DLD1 (cell line): ENCODE measurements at regions not wholly inside any gene's neighbourhood (a gene's known extent, or its start where the extent isn't known, plus 50 kb on each side); places are given as distances from the start of the nearest gene placed in this dataset.
"Not testable (repeated sequence)": the region's sequence is repeated elsewhere in the genome, so short reads cannot be mapped to it uniquely, and the experiment has no call there.

Experiments
- in situ Hi-C: cut with HindIII; loops from 2 replicates; pipeline ENCODE4 v1.10.0; 2017; ENCODE audit warnings: low sequenced_read_pairs

GRCh38 chr6:120553353-120553752 is 780.9 kb downstream of the TBC1D32 start:
- in situ Hi-C loops: no loop called here

GRCh38 chr6:120545353-120545752 is 788.9 kb downstream of the TBC1D32 start:
- in situ Hi-C loops: no loop called here

- in situ Hi-C loops: no loop called here
Observed at GRCh38 chr6:120534954-120535353, 799.3 kb downstream of the TBC1D32 start.

GRCh38 chr6:120526576-120526975 is 807.7 kb downstream of the TBC1D32 start:
- in situ Hi-C loops: no loop called here

GRCh38 chr6:120514544-120514943 is 819.7 kb downstream of the TBC1D32 start:
- in situ Hi-C loops: no loop called here

- in situ Hi-C loops: no loop called here
Observed at GRCh38 chr6:120511712-120512111, 822.6 kb downstream of the TBC1D32 start.

GRCh38 chr6:120498711-120499110 is 835.6 kb downstream of the TBC1D32 start:
- in situ Hi-C loops: no loop called here

GRCh38 chr6:120496661-120497060 is 837.6 kb downstream of the TBC1D32 start:
- in situ Hi-C loops: no loop called here

- in situ Hi-C loops: no loop called here
Observed at GRCh38 chr6:120493505-120493904, 840.8 kb downstream of the TBC1D32 start.

GRCh38 chr6:120489941-120490340 is 844.3 kb downstream of the TBC1D32 start:
- in situ Hi-C loops: no loop called here

- in situ Hi-C loops: no loop called here
Observed at GRCh38 chr6:120484146-120484545, 850.1 kb downstream of the TBC1D32 start.

- in situ Hi-C loops: no loop called here
Observed at GRCh38 chr6:120478650-120479049, 855.6 kb downstream of the TBC1D32 start.

- in situ Hi-C loops: no loop called here
Observed at GRCh38 chr6:120473804-120474203, 860.5 kb downstream of the TBC1D32 start.

- in situ Hi-C loops: no loop called here
Observed at GRCh38 chr6:120468486-120468885, 865.8 kb downstream of the TBC1D32 start.

GRCh38 chr6:120451508-120451907 is 882.8 kb downstream of the TBC1D32 start:
- in situ Hi-C loops: no loop called here

- in situ Hi-C loops: no loop called here
Observed at GRCh38 chr6:120447605-120448004, 886.7 kb downstream of the TBC1D32 start.

GRCh38 chr6:120432840-120433239 is 901.4 kb downstream of the TBC1D32 start:
- in situ Hi-C loops: not testable (repeated sequence)

GRCh38 chr6:120431841-120432240 is 902.4 kb downstream of the TBC1D32 start:
- in situ Hi-C loops: no loop called here

GRCh38 chr6:120411394-120411793 is 922.9 kb downstream of the TBC1D32 start:
- in situ Hi-C loops: no loop called here

- in situ Hi-C loops: no loop called here
Observed at GRCh38 chr6:120410586-120410985, 923.7 kb downstream of the TBC1D32 start.

GRCh38 chr6:120407696-120408095 is 926.6 kb downstream of the TBC1D32 start:
- in situ Hi-C loops: no loop called here

- in situ Hi-C loops: no loop called here
Observed at GRCh38 chr6:120405947-120406346, 928.3 kb downstream of the TBC1D32 start.

GRCh38 chr6:120395784-120396183 is 938.5 kb downstream of the TBC1D32 start:
- in situ Hi-C loops: no loop called here

GRCh38 chr6:120395330-120395729 is 939.0 kb downstream of the TBC1D32 start:
- in situ Hi-C loops: no loop called here
